GM10266 (cell line): ENCODE measurements at regions not wholly inside any gene's neighbourhood (a gene's known extent, or its start where the extent isn't known, plus 50 kb on each side); places are given as distances from the start of the nearest gene placed in this dataset.

Experiments
- DNase-seq: peaks from one replicate; pipeline ENCODE4 v3.0.0; 2012; ENCODE audit errors: extremely low spot score
- CTCF ChIP-seq: IDR thresholded peaks from 2 replicates; pipeline ENCODE4 v1.5.1; 2012; ENCODE audit warnings: mild to moderate bottlenecking, low read depth; ENCODE audit not compliant: control insufficient read depth, insufficient read depth; ENCODE audit errors: missing control alignments

- TF ChIP-seq CTCF, result no peak
- no peak for DNase-seq
These were observed 149.4 kb downstream of the SP3 start for GRCh38 chr2:173815772-173816171.

DNA sequence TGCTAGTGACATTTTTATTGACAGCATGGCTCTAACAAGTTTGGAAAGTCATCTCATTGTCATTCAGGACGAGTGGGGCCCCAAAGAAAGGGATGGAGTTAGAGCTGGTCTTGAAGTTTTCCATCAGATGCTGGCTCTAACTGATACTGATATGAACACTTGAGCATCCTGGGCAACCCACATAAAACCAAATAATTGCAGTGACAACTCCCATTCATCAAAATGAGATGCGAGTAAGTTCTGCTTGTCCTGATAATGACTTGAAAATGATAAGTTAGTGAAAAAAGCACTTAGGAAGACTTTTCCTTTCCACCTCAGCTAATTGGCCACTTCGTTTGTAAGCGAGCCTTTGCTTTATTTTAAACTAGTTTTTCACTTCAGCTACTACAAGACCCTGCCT, 147.6 kb downstream of the SP3 start:
- DNase-seq, result no peak
- TF ChIP-seq CTCF, result no peak

GRCh38 chr2:173818285-173818684, 146.9 kb downstream of the SP3 start:
- DNase-seq, result no peak

GRCh38 chr2:173819852-173820251, 145.3 kb downstream of the SP3 start:
- no peak for DNase-seq
- TF ChIP-seq CTCF, result no peak

More at GRCh38 chr2:173818285-173818684, 146.9 kb downstream of the SP3 start:
- TF ChIP-seq CTCF, result no peak

DNA sequence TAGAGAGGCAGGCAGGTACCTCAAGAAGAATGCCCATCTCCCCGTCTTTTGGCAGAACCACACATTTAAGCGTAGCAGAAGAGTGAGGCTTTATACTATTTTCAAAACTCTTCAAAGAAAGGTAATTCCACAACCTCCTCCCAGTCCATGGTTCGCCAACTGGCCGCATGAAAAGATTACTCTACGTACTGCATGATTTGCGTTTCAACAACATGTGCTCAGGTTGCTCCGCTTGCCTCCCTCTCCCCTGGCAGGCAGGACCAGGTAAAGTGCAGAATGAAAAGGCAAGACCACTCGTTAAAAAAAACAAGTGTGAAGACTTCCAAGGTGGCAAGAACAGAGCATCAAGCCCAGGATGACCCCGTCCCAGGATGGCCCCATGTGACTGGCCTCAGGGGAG, 143.7 kb downstream of the SP3 start:
- no peak for DNase-seq
- no peak for TF ChIP-seq CTCF

GRCh38 chr2:173822889-173823542, 142.2 kb downstream of the SP3 start:
- no peak for TF ChIP-seq CTCF
- no peak for DNase-seq

DNA sequence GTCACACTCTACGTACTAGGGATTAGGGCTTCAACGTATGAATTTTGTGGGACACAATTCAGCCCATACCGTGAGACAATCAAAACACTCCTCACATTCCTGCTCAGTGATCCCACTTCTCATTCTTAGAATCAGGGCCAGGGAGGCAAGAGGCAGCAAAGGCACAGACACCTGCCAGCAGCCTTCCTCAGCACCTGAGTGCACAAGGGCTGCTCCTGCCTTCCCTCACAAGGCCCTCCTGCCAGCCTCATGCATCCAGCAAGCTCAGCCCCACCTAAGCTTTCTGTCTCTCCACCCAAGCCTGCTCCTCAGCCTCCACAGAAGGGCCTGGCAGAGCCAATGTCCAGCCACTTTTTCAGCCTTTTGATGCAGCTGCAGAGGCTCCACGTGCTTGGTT, 141.6 kb downstream of the SP3 start:
- no peak for TF ChIP-seq CTCF
- no peak for DNase-seq
